ENCODE measurements at regions not wholly inside any gene's neighbourhood (a gene's known extent, or its start where the extent isn't known, plus 50 kb on each side); places are given as distances from the start of the nearest gene placed in this dataset.

- no peak overlapping the region for H3K4me3 ChIP-seq (ENCODE audit: low read length)
- no peak for TF ChIP-seq ZNF274 (IDR thresholded peaks at IDR 0.05; ENCODE audit: low read depth, low read length)
Observed at GRCh38 chr2:226680719-226681118, 118.9 kb downstream of the IRS1 start.

GRCh38 chr2:226679389-226680065, 120.1 kb downstream of the IRS1 start:
- no peak for TF ChIP-seq ZNF274 (IDR thresholded peaks at IDR 0.05; ENCODE audit: low read depth, low read length)
- H3K4me3 ChIP-seq (ENCODE audit: low read length) = no peak overlapping the region

- no peak for TF ChIP-seq ZNF274 (IDR thresholded peaks at IDR 0.05; ENCODE audit: low read depth, low read length)
- no peak overlapping the region for H3K4me3 ChIP-seq (ENCODE audit: low read length)
Observed at GRCh38 chr2:226678422-226678821, 121.2 kb downstream of the IRS1 start.

GRCh38 chr2:226677080-226677479, 122.5 kb downstream of the IRS1 start:
- TF ChIP-seq ZNF274 (IDR thresholded peaks at IDR 0.05; ENCODE audit: low read depth, low read length) = no peak

GRCh38 chr2:226676618-226677017, 123.0 kb downstream of the IRS1 start:
- H3K4me3 ChIP-seq (ENCODE audit: low read length) = no peak overlapping the region
- no peak for TF ChIP-seq ZNF274 (IDR thresholded peaks at IDR 0.05; ENCODE audit: low read depth, low read length)

More at GRCh38 chr2:226677080-226677479, 122.5 kb downstream of the IRS1 start:
- no peak overlapping the region for H3K4me3 ChIP-seq (ENCODE audit: low read length)

- no peak for TF ChIP-seq ZNF274 (IDR thresholded peaks at IDR 0.05; ENCODE audit: low read depth, low read length)
- no peak overlapping the region for H3K4me3 ChIP-seq (ENCODE audit: low read length)
Observed at GRCh38 chr2:226674123-226674522, 125.5 kb downstream of the IRS1 start.

- H3K4me3 ChIP-seq (ENCODE audit: low read length) = no peak overlapping the region
- no peak for TF ChIP-seq ZNF274 (IDR thresholded peaks at IDR 0.05; ENCODE audit: low read depth, low read length)
Observed at GRCh38 chr2:226673314-226673723, 126.3 kb downstream of the IRS1 start.

GRCh38 chr2:226671141-226671676, 128.4 kb downstream of the IRS1 start:
- no peak overlapping the region for H3K4me3 ChIP-seq (ENCODE audit: low read length)
- TF ChIP-seq ZNF274 (IDR thresholded peaks at IDR 0.05; ENCODE audit: low read depth, low read length) = no peak

- no peak for TF ChIP-seq ZNF274 (IDR thresholded peaks at IDR 0.05; ENCODE audit: low read depth, low read length)
- H3K4me3 ChIP-seq (ENCODE audit: low read length) = no peak overlapping the region
Observed at GRCh38 chr2:226669905-226670304, 129.7 kb downstream of the IRS1 start.

GRCh38 chr2:226669249-226669648, 130.4 kb downstream of the IRS1 start:
- TF ChIP-seq ZNF274 (IDR thresholded peaks at IDR 0.05; ENCODE audit: low read depth, low read length) = no peak
- no peak overlapping the region for H3K4me3 ChIP-seq (ENCODE audit: low read length)

GRCh38 chr2:226667736-226668135, 131.9 kb downstream of the IRS1 start:
- H3K4me3 ChIP-seq (ENCODE audit: low read length) = no peak overlapping the region
- no peak for TF ChIP-seq ZNF274 (IDR thresholded peaks at IDR 0.05; ENCODE audit: low read depth, low read length)

GRCh38 chr2:226665306-226665831, 134.3 kb downstream of the IRS1 start:
- H3K4me3 ChIP-seq (ENCODE audit: low read length) = no peak overlapping the region
- TF ChIP-seq ZNF274 (IDR thresholded peaks at IDR 0.05; ENCODE audit: low read depth, low read length) = no peak

- TF ChIP-seq ZNF274 (IDR thresholded peaks at IDR 0.05; ENCODE audit: low read depth, low read length) = no peak
- H3K4me3 ChIP-seq (ENCODE audit: low read length) = no peak overlapping the region
Observed at GRCh38 chr2:226664661-226665060, 135.0 kb downstream of the IRS1 start.

GRCh38 chr2:226664140-226664539, 135.5 kb downstream of the IRS1 start:
- no peak overlapping the region for H3K4me3 ChIP-seq (ENCODE audit: low read length)
- no peak for TF ChIP-seq ZNF274 (IDR thresholded peaks at IDR 0.05; ENCODE audit: low read depth, low read length)

GRCh38 chr2:226661789-226662545, 137.7 kb downstream of the IRS1 start:
- no peak overlapping the region for H3K4me3 ChIP-seq (ENCODE audit: low read length)

More at GRCh38 chr2:226661789-226662545, 137.7 kb downstream of the IRS1 start:
- no peak for TF ChIP-seq ZNF274 (IDR thresholded peaks at IDR 0.05; ENCODE audit: low read depth, low read length)

Data from GM08714 (cell line).